IMR-90 (cell line): ENCODE measurements at regions not wholly inside any gene's neighbourhood (a gene's known extent, or its start where the extent isn't known, plus 50 kb on each side); places are given as distances from the start of the nearest gene placed in this dataset.

Experiments used
- ATAC-seq: fragments of 200-7000 bp; cut with Tn5 transposase; 2 replicates; pipeline ENCODE4 v1.9.1; 2020; ENCODE audit warnings: low read depth, mild to moderate bottlenecking, moderate library complexity
- BruUV-seq: library from RNA; stranded (reverse); fragments of 400-500 nt; replicated peaks from 2 replicates; lab custom pipeline; 2021; lab: Mats Ljungman, UMichigan
- CTCF ChIA-PET: fragments of 300-600 bp; formaldehyde crosslinking; extraction: SDS; loops from one replicate; lab custom pipeline; 2021; ENCODE audit warnings: antibody characterized with exemption; lab: Yijun Ruan, JAX
- POLR2A ChIA-PET: fragments of 300-600 bp; sonication (Branson Sonifier 250); formaldehyde crosslinking; loops from one replicate; lab custom pipeline; 2022; ENCODE audit warnings: antibody characterized with exemption; ENCODE audit not compliant: unreplicated experiment; lab: Charles Lee
- DNase-seq: peaks from one replicate; pipeline ENCODE4 v3.0.0; 2013
- H2AFZ ChIP-seq: replicated peaks from 2 replicates; pipeline ENCODE3; 2013; ENCODE audit warnings: low read length, mild to moderate bottlenecking; ENCODE audit not compliant: poor library complexity
- H2AK5ac ChIP-seq: 2 replicates; pipeline ENCODE4 v1.6.1; 2013; ENCODE audit warnings: low read depth, low read length, inconsistent platforms
- H2AK9ac ChIP-seq: replicated peaks from 2 replicates; pipeline ENCODE3; 2013; ENCODE audit warnings: mild to moderate bottlenecking, low read depth, low read length, moderate library complexity; ENCODE audit not compliant: poor library complexity
- H2BK120ac ChIP-seq: 2 replicates; pipeline ENCODE4 v1.6.1; 2013; ENCODE audit warnings: low read depth, low read length, inconsistent platforms
- H2BK15ac ChIP-seq: 3 replicates; pipeline ENCODE4 v1.6.1; 2013; ENCODE audit warnings: low read depth, low read length, inconsistent platforms
- H2BK20ac ChIP-seq: 2 replicates; pipeline ENCODE4 v1.6.1; 2013; ENCODE audit warnings: low read depth, mild to moderate bottlenecking, inconsistent platforms, low read length, moderate library complexity
- H2BK5ac ChIP-seq: 2 replicates; pipeline ENCODE4 v1.6.1; 2013; ENCODE audit warnings: mild to moderate bottlenecking, low read depth, low read length, inconsistent platforms; ENCODE audit not compliant: poor library complexity, severe bottlenecking
- H3K14ac ChIP-seq: replicated peaks from 2 replicates; pipeline ENCODE4 v1.6.1; 2013; ENCODE audit warnings: low read depth, low read length, inconsistent platforms
- H3K18ac ChIP-seq: 2 replicates; pipeline ENCODE4 v1.6.1; 2013; ENCODE audit warnings: low read depth, low read length, control low read depth
- H3K23ac ChIP-seq: 2 replicates; pipeline ENCODE4 v1.6.1; 2013; ENCODE audit warnings: low read depth, low read length, inconsistent platforms
- H3K27ac ChIP-seq: 2 replicates; pipeline ENCODE4 v1.5.1; 2013; ENCODE audit warnings: mild to moderate bottlenecking, control low read depth, low read length; ENCODE audit not compliant: insufficient read depth
- H3K27me3 ChIP-seq: 2 replicates; pipeline ENCODE4 v1.6.1; 2013; ENCODE audit warnings: low read length; ENCODE audit not compliant: control insufficient read depth, insufficient read depth
- H3K36me3 ChIP-seq: 2 replicates; pipeline ENCODE4 v1.6.1; 2013; ENCODE audit warnings: low read length, mixed read lengths; ENCODE audit not compliant: control insufficient read depth, insufficient read depth
- H3K4ac ChIP-seq: 2 replicates; pipeline ENCODE4 v1.6.1; 2013; ENCODE audit warnings: low read depth, low read length, inconsistent platforms
- H3K4me1 ChIP-seq: 2 replicates; pipeline ENCODE4 v1.6.1; 2013; ENCODE audit warnings: low read length, mixed read lengths; ENCODE audit not compliant: control insufficient read depth, insufficient read depth
- H3K4me2 ChIP-seq: 2 replicates; pipeline ENCODE4 v1.6.1; 2013; ENCODE audit warnings: low read depth, mild to moderate bottlenecking, control low read depth, low read length, moderate library complexity
- H3K4me3 ChIP-seq: 2 replicates; pipeline ENCODE4 v1.5.1; 2013; ENCODE audit warnings: low read depth, mild to moderate bottlenecking, control low read depth, low read length, moderate library complexity; ENCODE audit not compliant: insufficient read depth
- H3K56ac ChIP-seq: 2 replicates; pipeline ENCODE4 v1.6.1; 2013; ENCODE audit warnings: low read length, inconsistent platforms; ENCODE audit not compliant: insufficient read depth; ENCODE audit errors: extremely low read depth
- H3K79me1 ChIP-seq, 2 experiments: 2 replicates each; pipeline ENCODE4 v1.6.1; 2013; ENCODE audit warnings: low read length in 2 of 2, inconsistent platforms in 1 of 2, low read depth in 1 of 2
- H3K9ac ChIP-seq: 2 replicates; pipeline ENCODE4 v1.6.1; 2013; ENCODE audit warnings: low read depth, low read length, control low read depth
- H3K9me1 ChIP-seq: 2 replicates; pipeline ENCODE4 v1.6.1; 2013; ENCODE audit warnings: low read length, inconsistent platforms; ENCODE audit not compliant: insufficient read depth
- H3K9me3 ChIP-seq: 2 replicates; pipeline ENCODE4 v1.6.1; 2013; ENCODE audit warnings: low read length; ENCODE audit not compliant: control insufficient read depth, insufficient read depth
- H4K20me1 ChIP-seq: 2 replicates; pipeline ENCODE4 v1.6.1; 2013; ENCODE audit warnings: low read length, inconsistent platforms; ENCODE audit not compliant: insufficient read depth
- H4K5ac ChIP-seq: 2 replicates; pipeline ENCODE4 v1.6.1; 2013; ENCODE audit warnings: mild to moderate bottlenecking, low read depth, low read length, control low read depth
- H4K8ac ChIP-seq, 2 experiments: 2 replicates each; pipeline ENCODE4 v1.6.1; 2013; ENCODE audit warnings: low read depth in 2 of 2, low read length in 2 of 2, control low read depth in 1 of 2, inconsistent platforms in 1 of 2
- H4K91ac ChIP-seq: 2 replicates; pipeline ENCODE4 v1.6.1; 2013; ENCODE audit warnings: low read depth, low read length, inconsistent platforms; ENCODE audit not compliant: insufficient read depth
- BHLHE40 ChIP-seq: fragments of 150-350 bp; IDR thresholded peaks from 2 replicates; pipeline ENCODE4 v1.6.1; 2016; ENCODE audit warnings: mild to moderate bottlenecking, low read depth, low read length
- CEBPB ChIP-seq: IDR thresholded peaks from 2 replicates; pipeline ENCODE4 v1.6.1; 2012; ENCODE audit warnings: low read depth, low read length, improper control_type of control experiment
- FOS ChIP-seq: fragments of 150-350 bp; IDR thresholded peaks from 2 replicates; pipeline ENCODE4 v1.6.1; 2016; ENCODE audit warnings: low read depth, low read length
- MAZ ChIP-seq: IDR thresholded peaks from 2 replicates; pipeline ENCODE4 v1.6.1; 2012; ENCODE audit warnings: low read depth, mild to moderate bottlenecking, low read length, improper control_type of control experiment, moderate library complexity, borderline replicate concordance
- MXI1 ChIP-seq: IDR thresholded peaks from 2 replicates; pipeline ENCODE4 v1.6.1; 2012; ENCODE audit warnings: low read depth, mild to moderate bottlenecking, low read length, moderate library complexity, borderline replicate concordance
- NFE2L2 ChIP-seq: fragments of 150-350 bp; IDR thresholded peaks from 2 replicates; pipeline ENCODE4 v1.6.1; 2016; ENCODE audit warnings: low read depth, mild to moderate bottlenecking, low read length
- POLR2A ChIP-seq: IDR thresholded peaks from 2 replicates; pipeline ENCODE4 v1.6.1; 2012; ENCODE audit warnings: mild to moderate bottlenecking, low read depth, low read length
- RAD21 ChIP-seq: IDR thresholded peaks from 2 replicates; pipeline ENCODE4 v1.6.1; 2012; ENCODE audit warnings: low read length, improper control_type of control experiment
- RFX5 ChIP-seq: IDR thresholded peaks from 2 replicates; pipeline ENCODE4 v1.8.0; 2012; ENCODE audit warnings: low read depth, mild to moderate bottlenecking, low read length, moderate library complexity
- SMC3 ChIP-seq: fragments of 150-350 bp; IDR thresholded peaks from 2 replicates; pipeline ENCODE4 v1.6.1; 2016; ENCODE audit warnings: low read depth, mild to moderate bottlenecking, antibody characterized with exemption, low read length, moderate library complexity
- WGBS, 2 experiments: methylation state at CpG; one replicate each; pipeline versions ENCODE4 v1.1.5 to v1.1.7; 2013; ENCODE audit warnings: missing lambda C conversion rate in 2 of 2; ENCODE audit not compliant: insufficient read length in 1 of 2; ENCODE audit errors: extremely low coverage in 2 of 2; 5-methylcytosine and 5-hydroxymethylcytosine counted together
- dilution Hi-C: fragments of 300-500 bp; cut with HindIII; formaldehyde crosslinking; loops from one replicate; pipeline ENCODE4 v1.14.3; 2018; ENCODE audit warnings: low sequenced_read_pairs; ENCODE audit not compliant: unreplicated experiment
- in situ Hi-C: fragments of 300-500 bp; cut with MboI; formaldehyde crosslinking; loops from 3 replicates; pipeline ENCODE4 v1.14.3; 2019; ENCODE audit warnings: low sequenced_read_pairs, inconsistent platforms, mixed read lengths
- intact Hi-C: fragments of 100-400 bp; cut with micrococcal nuclease; formaldehyde crosslinking; loops from 2 replicates; pipeline ENCODE4 v1.10.0; 2022
- TF ChIP-seq, protein P1 (sequence below): fragments of 150-350 bp; IDR thresholded peaks from 2 replicates; pipeline ENCODE4 v1.6.1; 2016; ENCODE audit warnings: low read depth, mild to moderate bottlenecking, low read length, moderate library complexity, borderline replicate concordance
- TF ChIP-seq, protein P2 (sequence below): conservative IDR thresholded peaks from 2 replicates; pipeline ENCODE4 v1.5.1; 2012; ENCODE audit warnings: mild to moderate bottlenecking, low read depth, low read length, improper control_type of control experiment

DNA sequence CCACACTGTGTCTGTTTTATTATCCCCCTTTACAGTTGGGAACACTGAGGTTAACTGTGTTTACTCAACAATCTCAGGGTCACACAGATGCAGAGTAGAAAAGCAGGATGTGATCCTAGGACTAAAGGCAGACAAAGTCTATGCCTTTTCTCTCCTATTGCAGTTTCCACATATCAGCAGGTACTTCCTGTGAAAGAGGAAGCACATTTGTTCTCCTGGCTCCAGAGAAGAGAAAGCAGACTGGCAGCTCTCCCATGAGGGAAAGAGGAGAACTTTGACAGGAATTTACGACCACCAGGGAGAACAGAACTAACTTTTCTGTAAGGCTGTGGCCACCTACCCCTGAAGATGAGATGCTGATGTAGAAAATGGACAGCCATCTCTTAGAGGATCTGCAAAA is 84.2 kb upstream of the TNC start:
- in situ Hi-C loops (no loop called here), intact Hi-C loops (loop anchor here (2.0 to 10.0 kb wide), 3 partner anchors 55 to 173 kb away; partner anchors contain the start of gene TNC), dilution Hi-C loops (no loop called here)
- Histone ChIP-seq H2BK120ac (peak overlapping the region; percentile 82), H3K79me1 (no peaks in the 10 kb centered on the region), H3K4ac (peak overlapping the region; percentile 70; the same call in 1 of the 2 replicates), H3K4me3 (no peak overlapping the region), H3K56ac (peak overlapping the region; percentile 6; the same call in 1 of the 2 replicates), H3K9me1 (peaks cover 13% of the 10 kb centered on the region; the same call in 1 of the 2 replicates), H3K4me2 (no peak overlapping the region), H3K18ac (peak overlapping the region; percentile 60), H2AK5ac (peak overlapping the region; percentile 85), H3K27ac (no peak overlapping the region), H3K9ac (no peak overlapping the region), H3K14ac (peak overlapping the region; percentile 94), H4K5ac (0 out of 2 replicates have a peak overlapping the region, but pooled peaks have one; percentile 22), H2AK9ac (no peak overlapping the region), H3K36me3 (no peaks in the 10 kb centered on the region), H3K23ac (no peak overlapping the region), H2AFZ (no peak overlapping the region), H3K9me3 (no peaks in the 10 kb centered on the region), H4K8ac (peak overlapping the region; percentile 82 to 92; a peak in 2 of 4 replicates), H2BK5ac (no peak overlapping the region), H2BK20ac (peak overlapping the region; percentile 99), H4K91ac (peak overlapping the region; percentile 79), H2BK15ac (peak overlapping the region; percentile 88), H3K27me3 (no peaks in the 10 kb centered on the region), H3K4me1 (peaks cover 23% of the 10 kb centered on the region), H4K20me1 (no peaks in the 10 kb centered on the region)
- ATAC-seq (no peak), DNase-seq (no peak)
- no TSS peak for BruUV-seq
- POLR2A ChIA-PET, result interaction anchor here (1.1 kb wide), 1 partner anchor 84 kb away, joined by 3 read pairs; the partner anchor contains the start of gene TNC
- no CpG with 5 or more reads among the region's 1 CpG for WGBS, 2 experiments
- no peak for TF ChIP-seq SMC3
- no peak for TF ChIP-seq POLR2A
- TF ChIP-seq MAZ, result no peak
- TF ChIP-seq, protein P1, sequence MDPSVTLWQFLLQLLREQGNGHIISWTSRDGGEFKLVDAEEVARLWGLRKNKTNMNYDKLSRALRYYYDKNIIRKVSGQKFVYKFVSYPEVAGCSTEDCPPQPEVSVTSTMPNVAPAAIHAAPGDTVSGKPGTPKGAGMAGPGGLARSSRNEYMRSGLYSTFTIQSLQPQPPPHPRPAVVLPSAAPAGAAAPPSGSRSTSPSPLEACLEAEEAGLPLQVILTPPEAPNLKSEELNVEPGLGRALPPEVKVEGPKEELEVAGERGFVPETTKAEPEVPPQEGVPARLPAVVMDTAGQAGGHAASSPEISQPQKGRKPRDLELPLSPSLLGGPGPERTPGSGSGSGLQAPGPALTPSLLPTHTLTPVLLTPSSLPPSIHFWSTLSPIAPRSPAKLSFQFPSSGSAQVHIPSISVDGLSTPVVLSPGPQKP, result no peak
- TF ChIP-seq, protein P2, sequence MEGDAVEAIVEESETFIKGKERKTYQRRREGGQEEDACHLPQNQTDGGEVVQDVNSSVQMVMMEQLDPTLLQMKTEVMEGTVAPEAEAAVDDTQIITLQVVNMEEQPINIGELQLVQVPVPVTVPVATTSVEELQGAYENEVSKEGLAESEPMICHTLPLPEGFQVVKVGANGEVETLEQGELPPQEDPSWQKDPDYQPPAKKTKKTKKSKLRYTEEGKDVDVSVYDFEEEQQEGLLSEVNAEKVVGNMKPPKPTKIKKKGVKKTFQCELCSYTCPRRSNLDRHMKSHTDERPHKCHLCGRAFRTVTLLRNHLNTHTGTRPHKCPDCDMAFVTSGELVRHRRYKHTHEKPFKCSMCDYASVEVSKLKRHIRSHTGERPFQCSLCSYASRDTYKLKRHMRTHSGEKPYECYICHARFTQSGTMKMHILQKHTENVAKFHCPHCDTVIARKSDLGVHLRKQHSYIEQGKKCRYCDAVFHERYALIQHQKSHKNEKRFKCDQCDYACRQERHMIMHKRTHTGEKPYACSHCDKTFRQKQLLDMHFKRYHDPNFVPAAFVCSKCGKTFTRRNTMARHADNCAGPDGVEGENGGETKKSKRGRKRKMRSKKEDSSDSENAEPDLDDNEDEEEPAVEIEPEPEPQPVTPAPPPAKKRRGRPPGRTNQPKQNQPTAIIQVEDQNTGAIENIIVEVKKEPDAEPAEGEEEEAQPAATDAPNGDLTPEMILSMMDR, result no peak
- TF ChIP-seq BHLHE40, result no peak
- no peak for TF ChIP-seq NFE2L2
- TF ChIP-seq CEBPB, result no peak
- TF ChIP-seq FOS, result no peak
- no peak for TF ChIP-seq MXI1
- no peak for TF ChIP-seq RFX5
- no peak for TF ChIP-seq RAD21
- CTCF ChIA-PET, result interaction anchor here (1.1 kb wide), 1 partner anchor 10 kb away, joined by 4 read pairs; no protein-coding TSS in a partner anchor
